ENCODE measurements at regions not wholly inside any gene's neighbourhood (a gene's known extent, or its start where the extent isn't known, plus 50 kb on each side); places are given as distances from the start of the nearest gene placed in this dataset.
A peak's percentile ranks its signal among the peaks of the same experiment; 100 is the strongest.
"Not testable (repeated sequence)": the region's sequence is repeated elsewhere in the genome, so short reads cannot be mapped to it uniquely, and the experiment has no call there.

- DNase-seq, result no peak
Measured at GRCh38 chr14:106026026-106026425, 499.6 kb downstream of the TMEM121 start.

- not testable (repeated sequence) for DNase-seq
Measured at GRCh38 chr14:106027759-106028158, 501.4 kb downstream of the TMEM121 start.

- DNase-seq, result no peak
Measured at GRCh38 chr14:106029959-106030358, 503.6 kb downstream of the TMEM121 start.

GRCh38 chr14:106037380-106037779, 511.0 kb downstream of the TMEM121 start:
- no peak for DNase-seq

- no peak for DNase-seq
Measured at GRCh38 chr14:106038263-106038662, 511.9 kb downstream of the TMEM121 start.

GRCh38 chr14:106039400-106039799, 513.0 kb downstream of the TMEM121 start:
- DNase-seq, result peak; percentile 18

GRCh38 chr14:106044515-106044914, 518.1 kb downstream of the TMEM121 start:
- no peak for DNase-seq

GRCh38 chr14:106044949-106045596, 518.7 kb downstream of the TMEM121 start:
- DNase-seq, result peak; percentile 86

- no peak for DNase-seq
Measured at GRCh38 chr14:106051796-106052195, 525.4 kb downstream of the TMEM121 start.

- DNase-seq, result no peak
Measured at GRCh38 chr14:106055289-106055688, 528.9 kb downstream of the TMEM121 start.

GRCh38 chr14:106058342-106058741, 532.0 kb downstream of the TMEM121 start:
- DNase-seq, result no peak

- no peak for DNase-seq
Measured at GRCh38 chr14:106060276-106060975, 534.0 kb downstream of the TMEM121 start.

- DNase-seq, result not testable (repeated sequence)
Measured at GRCh38 chr14:106061877-106062500, 535.6 kb downstream of the TMEM121 start.

- DNase-seq, result no peak
Measured at GRCh38 chr14:106062502-106063272, 536.3 kb downstream of the TMEM121 start.

- no peak for DNase-seq
Measured at GRCh38 chr14:106067935-106068334, 541.6 kb downstream of the TMEM121 start.

- no peak for DNase-seq
Measured at GRCh38 chr14:106069804-106070625, 543.6 kb downstream of the TMEM121 start.

GRCh38 chr14:106080922-106081321, 554.5 kb downstream of the TMEM121 start:
- DNase-seq, result no peak

- DNase-seq, result not testable (repeated sequence)
Measured at GRCh38 chr14:106081721-106082120, 555.3 kb downstream of the TMEM121 start.

- DNase-seq, result no peak
Measured at GRCh38 chr14:106083082-106083481, 556.7 kb downstream of the TMEM121 start.

- DNase-seq, result no peak
Measured at GRCh38 chr14:106087837-106088236, 561.5 kb downstream of the TMEM121 start.

- not testable (repeated sequence) for DNase-seq
Measured at GRCh38 chr14:106088860-106089259, 562.5 kb downstream of the TMEM121 start.

GRCh38 chr14:106094654-106095189, 568.3 kb downstream of the TMEM121 start:
- no peak for DNase-seq
